Neural crest cell (in vitro differentiated cells): ENCODE measurements at regions not wholly inside any gene's neighbourhood (a gene's known extent, or its start where the extent isn't known, plus 50 kb on each side); places are given as distances from the start of the nearest gene placed in this dataset.

Source experiments
- DNase-seq: peaks from one replicate; pipeline ENCODE4 v3.0.0; 2021; ENCODE audit warnings: low read depth, mixed read lengths, low spot score
- H3K27ac Mint-ChIP-seq: one replicate; pipeline ENCODE4 v1.8.0; 2021; ENCODE audit warnings: mild to moderate bottlenecking, mixed read lengths; ENCODE audit not compliant: unreplicated experiment
- H3K27me3 Mint-ChIP-seq: 2 replicates; pipeline ENCODE4 v1.8.0; 2021; ENCODE audit warnings: low read depth, mild to moderate bottlenecking, mixed read lengths
- H3K36me3 Mint-ChIP-seq: 2 replicates; pipeline ENCODE4 v1.8.0; 2021; ENCODE audit warnings: low read depth, mild to moderate bottlenecking, mixed read lengths
- H3K4me1 Mint-ChIP-seq: 2 replicates; pipeline ENCODE4 v1.8.0; 2021; ENCODE audit warnings: mixed read lengths
- H3K4me3 Mint-ChIP-seq: one replicate; pipeline ENCODE4 v1.8.0; 2021; ENCODE audit warnings: mild to moderate bottlenecking, mixed read lengths
- H3K9me3 Mint-ChIP-seq: 2 replicates; pipeline ENCODE4 v1.8.0; 2021; ENCODE audit warnings: mixed read lengths
- TF ChIP-seq, protein P1 (sequence below): fragments of 200-600 bp; sonication (generic); conservative IDR thresholded peaks from 2 replicates; pipeline ENCODE4 v1.5.0; 2021; ENCODE audit warnings: antibody characterized with exemption, mild to moderate bottlenecking

DNA sequence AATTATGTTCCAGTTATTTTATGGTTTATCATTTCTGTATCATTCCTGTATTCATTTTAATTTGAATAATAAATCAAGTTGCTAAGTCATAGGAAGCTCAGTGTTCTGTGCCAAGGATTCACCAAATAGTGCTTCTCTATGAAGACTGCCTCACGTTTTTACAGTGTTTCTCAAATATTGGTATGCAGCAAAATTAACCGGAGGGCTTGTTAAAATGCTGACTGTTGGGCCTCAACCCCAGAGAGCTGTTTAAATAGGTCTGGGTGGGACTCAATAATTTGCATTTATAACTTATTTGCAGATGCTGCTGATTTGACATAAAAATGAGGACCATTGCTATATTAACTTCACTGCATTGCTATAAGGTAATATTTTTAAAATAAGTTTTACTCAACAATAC is 166.7 kb downstream of the TINAG start:
- no peaks in the 10 kb centered on the region for H3K9me3 Mint-ChIP-seq
- peaks cover 6% of the 10 kb centered on the region for H3K4me1 Mint-ChIP-seq
- H3K36me3 Mint-ChIP-seq = no peaks in the 10 kb centered on the region
- TF ChIP-seq, protein P1, sequence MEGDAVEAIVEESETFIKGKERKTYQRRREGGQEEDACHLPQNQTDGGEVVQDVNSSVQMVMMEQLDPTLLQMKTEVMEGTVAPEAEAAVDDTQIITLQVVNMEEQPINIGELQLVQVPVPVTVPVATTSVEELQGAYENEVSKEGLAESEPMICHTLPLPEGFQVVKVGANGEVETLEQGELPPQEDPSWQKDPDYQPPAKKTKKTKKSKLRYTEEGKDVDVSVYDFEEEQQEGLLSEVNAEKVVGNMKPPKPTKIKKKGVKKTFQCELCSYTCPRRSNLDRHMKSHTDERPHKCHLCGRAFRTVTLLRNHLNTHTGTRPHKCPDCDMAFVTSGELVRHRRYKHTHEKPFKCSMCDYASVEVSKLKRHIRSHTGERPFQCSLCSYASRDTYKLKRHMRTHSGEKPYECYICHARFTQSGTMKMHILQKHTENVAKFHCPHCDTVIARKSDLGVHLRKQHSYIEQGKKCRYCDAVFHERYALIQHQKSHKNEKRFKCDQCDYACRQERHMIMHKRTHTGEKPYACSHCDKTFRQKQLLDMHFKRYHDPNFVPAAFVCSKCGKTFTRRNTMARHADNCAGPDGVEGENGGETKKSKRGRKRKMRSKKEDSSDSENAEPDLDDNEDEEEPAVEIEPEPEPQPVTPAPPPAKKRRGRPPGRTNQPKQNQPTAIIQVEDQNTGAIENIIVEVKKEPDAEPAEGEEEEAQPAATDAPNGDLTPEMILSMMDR = no peak
- H3K27me3 Mint-ChIP-seq = no peaks in the 10 kb centered on the region
- H3K4me3 Mint-ChIP-seq = no peak overlapping the region
- H3K27ac Mint-ChIP-seq = no peak overlapping the region
- no peak for DNase-seq

DNA sequence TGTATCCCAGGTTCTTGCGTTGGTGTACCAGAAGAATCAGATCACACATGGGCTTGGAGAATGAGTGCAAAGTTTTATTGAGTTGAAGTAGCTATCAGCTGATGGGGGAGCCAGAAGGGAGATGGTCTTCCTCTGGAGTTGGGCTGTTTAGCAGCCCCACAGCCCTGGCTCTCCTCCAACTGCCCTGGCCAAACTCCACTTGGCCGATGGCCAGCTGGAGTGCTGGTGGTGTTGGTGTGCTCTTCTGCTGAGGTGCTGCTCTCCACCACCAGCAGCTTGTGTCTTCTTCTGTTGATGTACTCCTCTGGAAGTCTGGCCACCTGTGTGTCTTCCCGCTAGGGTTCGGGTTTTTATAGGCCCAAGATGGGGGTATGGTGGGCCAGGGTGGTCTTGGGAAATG is 172.8 kb downstream of the TINAG start:
- H3K27ac Mint-ChIP-seq = no peak overlapping the region
- H3K9me3 Mint-ChIP-seq = peaks cover 4% of the 10 kb centered on the region
- no peak for DNase-seq
- H3K36me3 Mint-ChIP-seq = no peaks in the 10 kb centered on the region
- no peaks in the 10 kb centered on the region for H3K27me3 Mint-ChIP-seq
- TF ChIP-seq, protein P1 = no peak
- no peaks in the 10 kb centered on the region for H3K4me1 Mint-ChIP-seq
- no peak overlapping the region for H3K4me3 Mint-ChIP-seq

DNA sequence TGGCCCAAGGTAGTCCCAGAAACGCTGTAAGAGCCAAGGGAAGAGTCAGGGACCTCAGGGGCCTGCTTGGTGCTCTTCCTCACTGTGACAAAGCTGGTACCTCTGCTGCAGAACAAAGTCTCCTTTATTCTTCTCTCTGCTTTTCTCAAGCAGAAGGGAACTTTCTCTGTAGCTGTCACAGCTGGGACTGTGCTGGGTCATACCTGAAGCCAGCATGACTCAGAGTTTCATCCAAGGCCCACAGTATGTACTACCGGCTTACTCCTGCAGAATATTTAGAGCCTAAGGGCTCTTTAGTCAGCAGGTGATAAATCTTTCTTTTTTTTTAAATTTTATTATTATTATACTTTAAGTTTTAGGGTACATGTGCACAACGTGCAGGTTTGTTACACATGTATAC is 183.2 kb downstream of the TINAG start:
- no peak for DNase-seq
- Mint-ChIP-seq H3K36me3 (no peaks in the 10 kb centered on the region), H3K4me1 (no peaks in the 10 kb centered on the region), H3K27ac (no peak overlapping the region), H3K27me3 (no peaks in the 10 kb centered on the region), H3K9me3 (peaks cover 5% of the 10 kb centered on the region), H3K4me3 (no peak overlapping the region)
- TF ChIP-seq, protein P1 = no peak

DNA sequence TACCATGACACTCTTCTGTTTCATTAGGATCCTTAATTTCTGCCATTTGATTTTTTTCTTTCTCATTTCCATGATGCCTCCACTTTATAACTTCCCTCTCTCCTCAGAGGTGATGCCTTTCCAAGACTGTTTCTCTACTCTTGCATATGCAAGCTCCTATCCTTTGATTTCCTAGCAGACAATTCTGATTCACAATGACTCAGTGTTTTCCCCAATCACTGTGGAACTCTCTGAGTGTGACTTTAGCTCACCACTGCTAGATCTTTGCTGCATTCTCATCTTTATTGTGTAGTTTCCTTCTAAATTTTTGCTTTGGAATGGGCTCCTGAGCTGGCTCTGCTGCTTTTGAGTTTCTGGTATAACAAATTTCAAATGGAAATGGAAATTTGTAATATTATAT is 184.9 kb downstream of the TINAG start:
- no peaks in the 10 kb centered on the region for H3K27me3 Mint-ChIP-seq
- H3K36me3 Mint-ChIP-seq = no peaks in the 10 kb centered on the region
- H3K4me3 Mint-ChIP-seq = no peak overlapping the region
- H3K4me1 Mint-ChIP-seq = no peaks in the 10 kb centered on the region
- no peak overlapping the region for H3K27ac Mint-ChIP-seq
- DNase-seq = no peak
- TF ChIP-seq, protein P1 = no peak
- peaks cover 5% of the 10 kb centered on the region for H3K9me3 Mint-ChIP-seq

DNA sequence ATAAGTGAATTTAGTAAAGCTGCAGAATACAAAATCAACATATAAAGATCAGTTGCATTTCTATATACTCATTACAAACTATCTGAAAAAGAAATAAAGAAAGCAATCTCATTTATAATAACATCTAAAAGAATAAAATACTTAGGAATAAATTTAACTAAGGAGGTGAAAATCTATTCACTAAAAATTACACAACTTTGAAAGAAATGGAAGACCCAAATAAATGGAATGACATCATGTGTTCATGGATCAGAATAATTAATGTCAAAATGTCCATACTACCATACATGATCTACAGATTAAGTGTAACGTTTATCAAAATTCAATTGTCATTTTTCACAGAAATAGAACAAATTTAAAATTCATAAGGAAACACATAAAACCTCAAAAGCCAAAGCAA is 194.9 kb downstream of the TINAG start:
- H3K36me3 Mint-ChIP-seq = peaks cover 6% of the 10 kb centered on the region
- H3K27ac Mint-ChIP-seq = no peak overlapping the region
- no peak for DNase-seq
- TF ChIP-seq, protein P1 = no peak
- H3K4me3 Mint-ChIP-seq = no peak overlapping the region
- H3K27me3 Mint-ChIP-seq = no peaks in the 10 kb centered on the region
- H3K9me3 Mint-ChIP-seq = peaks cover 12% of the 10 kb centered on the region
- H3K4me1 Mint-ChIP-seq = no peaks in the 10 kb centered on the region

DNA sequence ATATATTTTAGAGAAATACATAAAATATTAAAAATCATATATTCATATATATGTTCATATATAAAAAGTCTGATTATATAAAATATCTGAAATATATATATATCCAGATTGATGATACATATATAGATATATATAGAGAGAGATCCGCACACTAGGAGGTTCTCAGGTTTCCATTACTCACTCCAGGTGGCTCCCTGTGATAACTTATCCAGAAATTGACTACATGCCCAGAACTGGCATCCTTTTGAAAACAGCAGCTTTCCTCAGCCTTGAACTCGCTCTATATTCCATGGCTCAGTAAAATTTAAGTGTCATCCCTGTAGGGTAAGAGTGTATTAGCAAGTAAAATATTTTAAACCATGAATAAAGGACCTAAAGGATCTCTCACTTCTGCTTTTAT is 206.8 kb downstream of the TINAG start:
- no peak for DNase-seq
- TF ChIP-seq, protein P1 = no peak
- H3K27ac Mint-ChIP-seq = no peak overlapping the region
- H3K9me3 Mint-ChIP-seq = no peaks in the 10 kb centered on the region
- no peaks in the 10 kb centered on the region for H3K27me3 Mint-ChIP-seq
- H3K4me1 Mint-ChIP-seq = no peaks in the 10 kb centered on the region
- no peak overlapping the region for H3K4me3 Mint-ChIP-seq
- H3K36me3 Mint-ChIP-seq = no peaks in the 10 kb centered on the region
